A673 (cell line): ENCODE measurements at regions not wholly inside any gene's neighbourhood (a gene's known extent, or its start where the extent isn't known, plus 50 kb on each side); places are given as distances from the start of the nearest gene placed in this dataset.

Experiments
- BruUV-seq: library from RNA; stranded (reverse); fragments of 400-500 nt; replicated peaks from 2 replicates; lab custom pipeline; 2021; lab: Mats Ljungman, UMichigan
- CTCF ChIA-PET: fragments of 300-600 bp; sonication (Branson Sonifier 250); formaldehyde crosslinking; loops from one replicate; lab custom pipeline; 2022; ENCODE audit warnings: antibody characterized with exemption; lab: Charles Lee
- POLR2A ChIA-PET: fragments of 300-600 bp; sonication (Branson Sonifier 250); formaldehyde crosslinking; loops from one replicate; lab custom pipeline; 2022; ENCODE audit warnings: antibody characterized with exemption; ENCODE audit not compliant: low non-redundant PET; lab: Charles Lee
- DNase-seq: peaks from one replicate; pipeline ENCODE4 v3.0.0-alpha.2; 2015; ENCODE audit warnings: low spot score
- H3K27ac ChIP-seq: fragments of 200-600 bp; sonication (generic); 2 replicates; pipeline ENCODE4 v1.5.1; 2016; ENCODE audit warnings: mixed run types, low read depth, mild to moderate bottlenecking, mixed read lengths, antibody characterized with exemption, low read length; ENCODE audit not compliant: poor library complexity, severe bottlenecking
- H3K27me3 ChIP-seq: fragments of 200-600 bp; sonication (generic); replicated peaks from 2 replicates; pipeline ENCODE4 v1.6.1; 2017; ENCODE audit warnings: mixed run types, low read depth, mild to moderate bottlenecking, mixed read lengths, antibody characterized with exemption, low read length; ENCODE audit not compliant: insufficient read depth, poor library complexity
- H3K36me3 ChIP-seq: fragments of 200-600 bp; sonication (generic); 2 replicates; pipeline ENCODE4 v1.6.1; 2016; ENCODE audit warnings: mixed run types, mild to moderate bottlenecking, mixed read lengths, antibody characterized with exemption, low read length; ENCODE audit not compliant: insufficient read depth, poor library complexity, severe bottlenecking
- H3K4me1 ChIP-seq: fragments of 200-600 bp; sonication (generic); 2 replicates; pipeline ENCODE4 v1.6.1; 2017; ENCODE audit warnings: mixed run types, mild to moderate bottlenecking, mixed read lengths, antibody characterized with exemption, low read length; ENCODE audit not compliant: insufficient read depth, poor library complexity, severe bottlenecking
- H3K4me3 ChIP-seq: fragments of 200-600 bp; sonication (generic); 2 replicates; pipeline ENCODE4 v1.5.1; 2016; ENCODE audit warnings: low read depth, mixed run types, mild to moderate bottlenecking, mixed read lengths, low read length; ENCODE audit not compliant: poor library complexity, severe bottlenecking
- H3K9me3 ChIP-seq: fragments of 200-600 bp; sonication (generic); 2 replicates; pipeline ENCODE4 v1.6.1; 2016; ENCODE audit warnings: mixed run types, low read depth, mild to moderate bottlenecking, mixed read lengths, antibody characterized with exemption, low read length; ENCODE audit not compliant: poor library complexity, severe bottlenecking
- CTCF ChIP-seq: fragments of 300-800, 200-600 bp; sonication (generic); conservative IDR thresholded peaks from 2 replicates; pipeline ENCODE4 v1.5.1; 2017; ENCODE audit warnings: low read depth, mild to moderate bottlenecking, antibody characterized with exemption, low read length, moderate library complexity, mixed read lengths
- EZH2 ChIP-seq: fragments of 200-600 bp; sonication (generic); IDR thresholded peaks from 2 replicates; pipeline ENCODE4 v1.6.1; 2017; ENCODE audit warnings: borderline replicate concordance, low read depth, mild to moderate bottlenecking, mixed read lengths, antibody characterized with exemption, low read length; ENCODE audit not compliant: poor library complexity, severe bottlenecking
- intact Hi-C: fragments of 100-400 bp; cut with micrococcal nuclease; formaldehyde crosslinking; loops from one replicate; pipeline ENCODE4 v1.10.0; 2022; ENCODE audit not compliant: unreplicated experiment

GRCh38 chr16:64313726-64314125, 808.1 kb downstream of the CDH11 start:
- BruUV-seq = no TSS peak
- ChIA-PET CTCF (no interaction called here), POLR2A (no interaction called here)

GRCh38 chr16:64312980-64313379, 808.9 kb downstream of the CDH11 start:
- TF ChIP-seq EZH2 = no peak
- no peak for TF ChIP-seq CTCF
- Histone ChIP-seq H3K36me3 (no peaks in the 10 kb centered on the region), H3K9me3 (peaks cover 5% of the 10 kb centered on the region), H3K27ac (no peak overlapping the region), H3K4me3 (no peak overlapping the region), H3K27me3 (no peaks in the 10 kb centered on the region), H3K4me1 (no peaks in the 10 kb centered on the region)
- ChIA-PET CTCF (no interaction called here), POLR2A (no interaction called here)
- intact Hi-C loops = no loop called here
- BruUV-seq = no TSS peak
- no peak for DNase-seq

More at GRCh38 chr16:64313726-64314125, 808.1 kb downstream of the CDH11 start:
- no peaks in the 10 kb centered on the region for H3K27me3 ChIP-seq
- no peak for TF ChIP-seq EZH2
- TF ChIP-seq CTCF = no peak
- DNase-seq = no peak
- H3K4me1 ChIP-seq = no peaks in the 10 kb centered on the region
- intact Hi-C loops = no loop called here
- H3K4me3 ChIP-seq = no peak overlapping the region
- no peak overlapping the region for H3K27ac ChIP-seq
- no peaks in the 10 kb centered on the region for H3K36me3 ChIP-seq
- peaks cover 5% of the 10 kb centered on the region for H3K9me3 ChIP-seq

- no peak for DNase-seq
- H3K4me3 ChIP-seq = no peak overlapping the region
- H3K4me1 ChIP-seq = no peaks in the 10 kb centered on the region
- no peak for TF ChIP-seq EZH2
- no peak for TF ChIP-seq CTCF
- H3K9me3 ChIP-seq = peaks cover 5% of the 10 kb centered on the region
- BruUV-seq = no TSS peak
- H3K27me3 ChIP-seq = no peaks in the 10 kb centered on the region
- POLR2A ChIA-PET = no interaction called here
- CTCF ChIA-PET = no interaction called here
- intact Hi-C loops = no loop called here
- no peak overlapping the region for H3K27ac ChIP-seq
- no peaks in the 10 kb centered on the region for H3K36me3 ChIP-seq
Observed at GRCh38 chr16:64312292-64312691, 809.6 kb downstream of the CDH11 start.
